Spleen (tissue), 7 donors: ENCODE measurements at regions not wholly inside any gene's neighbourhood (a gene's known extent, or its start where the extent isn't known, plus 50 kb on each side); places are given as distances from the start of the nearest gene placed in this dataset.

Experiments
- POLR2A ChIP-seq, 3 donors: fragments of 450-650 bp; IDR thresholded peaks; one replicate each; pipeline ENCODE4 v1.5.1; 2017; ENCODE audit warnings: antibody characterized with exemption in 3 of 3, mild to moderate bottlenecking in 1 of 3
- TF ChIP-seq, protein P1 (sequence below), 11 experiments: fragments of 200-600 bp in 7 of 11; fragments of 450-650 bp in 4 of 11; sonication (generic) in 4 of 11; IDR thresholded peaks in 8 of 11; conservative IDR thresholded peaks in 3 of 11; 1 replicate in 7 of 11; 2 replicates in 4 of 11; pipeline versions ENCODE4 v1.4.0 to v1.8.0; 2016 to 2021; ENCODE audit warnings: antibody characterized with exemption in 11 of 11, inconsistent platforms in 4 of 11, mild to moderate bottlenecking in 1 of 11
- donor health status: DM: no; HTN: no; CAD: no; lungs with moderate emphysema.
- donor health status: DM: no; HTN: no; CAD: no.
- donor health status: DM: no; HTN: no; CAD: no.

- TF ChIP-seq, protein P1, sequence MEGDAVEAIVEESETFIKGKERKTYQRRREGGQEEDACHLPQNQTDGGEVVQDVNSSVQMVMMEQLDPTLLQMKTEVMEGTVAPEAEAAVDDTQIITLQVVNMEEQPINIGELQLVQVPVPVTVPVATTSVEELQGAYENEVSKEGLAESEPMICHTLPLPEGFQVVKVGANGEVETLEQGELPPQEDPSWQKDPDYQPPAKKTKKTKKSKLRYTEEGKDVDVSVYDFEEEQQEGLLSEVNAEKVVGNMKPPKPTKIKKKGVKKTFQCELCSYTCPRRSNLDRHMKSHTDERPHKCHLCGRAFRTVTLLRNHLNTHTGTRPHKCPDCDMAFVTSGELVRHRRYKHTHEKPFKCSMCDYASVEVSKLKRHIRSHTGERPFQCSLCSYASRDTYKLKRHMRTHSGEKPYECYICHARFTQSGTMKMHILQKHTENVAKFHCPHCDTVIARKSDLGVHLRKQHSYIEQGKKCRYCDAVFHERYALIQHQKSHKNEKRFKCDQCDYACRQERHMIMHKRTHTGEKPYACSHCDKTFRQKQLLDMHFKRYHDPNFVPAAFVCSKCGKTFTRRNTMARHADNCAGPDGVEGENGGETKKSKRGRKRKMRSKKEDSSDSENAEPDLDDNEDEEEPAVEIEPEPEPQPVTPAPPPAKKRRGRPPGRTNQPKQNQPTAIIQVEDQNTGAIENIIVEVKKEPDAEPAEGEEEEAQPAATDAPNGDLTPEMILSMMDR (IDR thresholded peaks at IDR 0.05 in 8 of 11, conservative IDR thresholded peaks at IDR 0.05 in 3 of 11): no peak
- no peak for TF ChIP-seq POLR2A (IDR thresholded peaks at IDR 0.05)
These were observed 1176.9 kb upstream of the NUDT12 start for GRCh38 chr5:104739503-104739902.
